Spinal cord (tissue), 9 donors: ENCODE measurements at regions not wholly inside any gene's neighbourhood (a gene's known extent, or its start where the extent isn't known, plus 50 kb on each side); places are given as distances from the start of the nearest gene placed in this dataset.
A peak's percentile ranks its signal among the peaks of the same experiment; 100 is the strongest.

Experiments
- DNase-seq, 6 donors: peaks; one replicate each; pipeline versions ENCODE4 v3.0.0 to v3.0.0-alpha.2; 2013 to 2015; ENCODE audit warnings: low spot score in 6 of 6, low read depth in 4 of 6
- H3K27ac ChIP-seq: one replicate; pipeline ENCODE4 v1.5.1; 2013; ENCODE audit warnings: low read depth, low read length, control low read depth
- H3K27me3 ChIP-seq: one replicate; pipeline ENCODE4 v1.6.1; 2013; ENCODE audit warnings: low read length; ENCODE audit not compliant: control insufficient read depth, insufficient read depth
- H3K36me3 ChIP-seq: one replicate; pipeline ENCODE4 v1.6.1; 2013; ENCODE audit warnings: low read length; ENCODE audit not compliant: control insufficient read depth, insufficient read depth
- H3K4me1 ChIP-seq: one replicate; pipeline ENCODE4 v1.6.1; 2013; ENCODE audit warnings: low read length; ENCODE audit not compliant: control insufficient read depth, insufficient read depth
- H3K4me3 ChIP-seq: one replicate; pipeline ENCODE4 v1.5.1; 2013; ENCODE audit warnings: low read depth, low read length, control low read depth
- H3K9me3 ChIP-seq: one replicate; pipeline ENCODE4 v1.6.1; 2013; ENCODE audit warnings: low read length; ENCODE audit not compliant: control insufficient read depth, insufficient read depth
- WGBS: methylation state at CpG from one replicate; pipeline ENCODE4 v1.1.5; 2013; ENCODE audit warnings: missing lambda C conversion rate; ENCODE audit not compliant: insufficient coverage; 5-methylcytosine and 5-hydroxymethylcytosine counted together
- donor health status: healthy.

GRCh38 chr5:9834871-9835770, 205.0 kb upstream of the TAS2R1 start:
- Histone ChIP-seq H3K36me3 (no peaks in the 10 kb centered on the region), H3K27me3 (no peaks in the 10 kb centered on the region), H3K4me1 (peaks cover 4% of the 10 kb centered on the region), H3K4me3 (no peak overlapping the region), H3K27ac (no peak overlapping the region), H3K9me3 (no peaks in the 10 kb centered on the region)
- 13% methylated on average over 5 of the region's 9 CpGs for WGBS
- DNase-seq, result peak in 2 of 6 donors; percentile 14 to 40

- Histone ChIP-seq H3K36me3 (no peaks in the 10 kb centered on the region), H3K9me3 (no peaks in the 10 kb centered on the region), H3K4me1 (peaks cover 4% of the 10 kb centered on the region), H3K27me3 (no peaks in the 10 kb centered on the region), H3K4me3 (no peak overlapping the region), H3K27ac (no peak overlapping the region)
- DNase-seq, result no peak
- WGBS, result 87% methylated on average over 5 of the region's 6 CpGs
These were observed 203.7 kb upstream of the TAS2R1 start for GRCh38 chr5:9833871-9834270.

- Histone ChIP-seq H3K27me3 (no peaks in the 10 kb centered on the region), H3K36me3 (no peaks in the 10 kb centered on the region), H3K27ac (no peak overlapping the region), H3K4me1 (peaks cover 4% of the 10 kb centered on the region), H3K9me3 (no peaks in the 10 kb centered on the region), H3K4me3 (no peak overlapping the region)
- no peak for DNase-seq
- 76% methylated on average over 5 of the region's 5 CpGs for WGBS
These were observed 202.8 kb upstream of the TAS2R1 start for GRCh38 chr5:9832921-9833320.

GRCh38 chr5:9831823-9832222, 201.7 kb upstream of the TAS2R1 start:
- no peak for DNase-seq
- no peak overlapping the region for H3K4me3 ChIP-seq
- H3K27ac ChIP-seq, result no peak overlapping the region
- no peaks in the 10 kb centered on the region for H3K27me3 ChIP-seq
- H3K9me3 ChIP-seq, result no peaks in the 10 kb centered on the region
- WGBS, result no CpG with 5 or more reads among the region's 6 CpGs
- H3K4me1 ChIP-seq, result peaks cover 4% of the 10 kb centered on the region
- no peaks in the 10 kb centered on the region for H3K36me3 ChIP-seq

- H3K4me1 ChIP-seq, result peaks cover 4% of the 10 kb centered on the region
- no peak for DNase-seq
- no peaks in the 10 kb centered on the region for H3K27me3 ChIP-seq
- H3K27ac ChIP-seq, result no peak overlapping the region
- H3K9me3 ChIP-seq, result no peaks in the 10 kb centered on the region
- no peaks in the 10 kb centered on the region for H3K36me3 ChIP-seq
- H3K4me3 ChIP-seq, result no peak overlapping the region
These were observed 200.0 kb upstream of the TAS2R1 start for GRCh38 chr5:9830184-9830583.

- no peak for DNase-seq
- Histone ChIP-seq H3K4me1 (no peaks in the 10 kb centered on the region), H3K4me3 (no peak overlapping the region), H3K9me3 (no peaks in the 10 kb centered on the region), H3K27ac (no peak overlapping the region), H3K36me3 (no peaks in the 10 kb centered on the region), H3K27me3 (no peaks in the 10 kb centered on the region)
- 85% methylated on average over 1 of the region's 2 CpGs for WGBS
These were observed 199.5 kb upstream of the TAS2R1 start for GRCh38 chr5:9829621-9830020.

- no peaks in the 10 kb centered on the region for H3K4me1 ChIP-seq
- WGBS, result 50% methylated on average over 1 of the region's 4 CpGs
- no peaks in the 10 kb centered on the region for H3K36me3 ChIP-seq
- peak in 1 of 6 donors; percentile 37 for DNase-seq
- H3K9me3 ChIP-seq, result no peaks in the 10 kb centered on the region
- no peaks in the 10 kb centered on the region for H3K27me3 ChIP-seq
- no peak overlapping the region for H3K4me3 ChIP-seq
- no peak overlapping the region for H3K27ac ChIP-seq
These were observed 190.7 kb upstream of the TAS2R1 start for GRCh38 chr5:9820691-9821449.

- H3K4me1 ChIP-seq, result no peaks in the 10 kb centered on the region
- no peak overlapping the region for H3K4me3 ChIP-seq
- WGBS, result no CpG with 5 or more reads among the region's 2 CpGs
- no peak for DNase-seq
- H3K9me3 ChIP-seq, result no peaks in the 10 kb centered on the region
- H3K27ac ChIP-seq, result no peak overlapping the region
- no peaks in the 10 kb centered on the region for H3K36me3 ChIP-seq
- no peaks in the 10 kb centered on the region for H3K27me3 ChIP-seq
These were observed 188.2 kb upstream of the TAS2R1 start for GRCh38 chr5:9818340-9818845.

GRCh38 chr5:9817819-9818218, 187.7 kb upstream of the TAS2R1 start:
- no peaks in the 10 kb centered on the region for H3K36me3 ChIP-seq
- no peak overlapping the region for H3K4me3 ChIP-seq
- no CpG with 5 or more reads among the region's 4 CpGs for WGBS
- no peaks in the 10 kb centered on the region for H3K4me1 ChIP-seq
- H3K27ac ChIP-seq, result no peak overlapping the region
- H3K27me3 ChIP-seq, result no peaks in the 10 kb centered on the region
- no peaks in the 10 kb centered on the region for H3K9me3 ChIP-seq
- DNase-seq, result no peak
